ENCODE measurements at regions not wholly inside any gene's neighbourhood (a gene's known extent, or its start where the extent isn't known, plus 50 kb on each side); places are given as distances from the start of the nearest gene placed in this dataset.

GRCh38 chr18:41543815-41544214 is 411.2 kb upstream of the PIK3C3 start:
- TF ChIP-seq JUNB (IDR thresholded peaks at IDR 0.05; ENCODE audit: unreplicated experiment) (no peak), ZNF114 (CRISPR knock-in tag; IDR thresholded peaks at IDR 0.05) (no peak), POLR2AphosphoS5 (IDR thresholded peaks at IDR 0.05; ENCODE audit: low read depth) (no peak)
- TF ChIP-seq, protein P1, sequence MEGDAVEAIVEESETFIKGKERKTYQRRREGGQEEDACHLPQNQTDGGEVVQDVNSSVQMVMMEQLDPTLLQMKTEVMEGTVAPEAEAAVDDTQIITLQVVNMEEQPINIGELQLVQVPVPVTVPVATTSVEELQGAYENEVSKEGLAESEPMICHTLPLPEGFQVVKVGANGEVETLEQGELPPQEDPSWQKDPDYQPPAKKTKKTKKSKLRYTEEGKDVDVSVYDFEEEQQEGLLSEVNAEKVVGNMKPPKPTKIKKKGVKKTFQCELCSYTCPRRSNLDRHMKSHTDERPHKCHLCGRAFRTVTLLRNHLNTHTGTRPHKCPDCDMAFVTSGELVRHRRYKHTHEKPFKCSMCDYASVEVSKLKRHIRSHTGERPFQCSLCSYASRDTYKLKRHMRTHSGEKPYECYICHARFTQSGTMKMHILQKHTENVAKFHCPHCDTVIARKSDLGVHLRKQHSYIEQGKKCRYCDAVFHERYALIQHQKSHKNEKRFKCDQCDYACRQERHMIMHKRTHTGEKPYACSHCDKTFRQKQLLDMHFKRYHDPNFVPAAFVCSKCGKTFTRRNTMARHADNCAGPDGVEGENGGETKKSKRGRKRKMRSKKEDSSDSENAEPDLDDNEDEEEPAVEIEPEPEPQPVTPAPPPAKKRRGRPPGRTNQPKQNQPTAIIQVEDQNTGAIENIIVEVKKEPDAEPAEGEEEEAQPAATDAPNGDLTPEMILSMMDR (conservative IDR thresholded peaks at IDR 0.05; ENCODE audit: low read depth in 2 of 2), result no peak

Measured in GM23338 (cell line).